ENCODE measurements at regions not wholly inside any gene's neighbourhood (a gene's known extent, or its start where the extent isn't known, plus 50 kb on each side); places are given as distances from the start of the nearest gene placed in this dataset.

GRCh38 chr9:31637265-31637664, 747.2 kb upstream of the ACO1 start:
- TF ChIP-seq POLR2AphosphoS5 (IDR thresholded peaks at IDR 0.05; ENCODE audit: control insufficient read depth, insufficient read depth, low read depth, low read length) (no peak), CTCF (IDR thresholded peaks at IDR 0.05 in 2 of 3, conservative IDR thresholded peaks at IDR 0.05 in 1 of 3; ENCODE audit: insufficient read depth in 2 of 3, low read depth in 1 of 3, low read length in 3 of 3) (no peak), GABPB1 (CRISPR knock-in tag; IDR thresholded peaks at IDR 0.05) (no peak), SP1 (CRISPR knock-in tag; IDR thresholded peaks at IDR 0.05) (no peak), USF1 (CRISPR knock-in tag; IDR thresholded peaks at IDR 0.05) (no peak), HMGXB4 (CRISPR knock-in tag; IDR thresholded peaks at IDR 0.05) (no peak), FOXJ3 (CRISPR knock-in tag; IDR thresholded peaks at IDR 0.05) (no peak), RFX5 (IDR thresholded peaks at IDR 0.05; ENCODE audit: low read depth, low read length) (no peak), ZNF407 (IDR thresholded peaks at IDR 0.05; ENCODE audit: low read depth) (no peak), NONO (IDR thresholded peaks at IDR 0.05; ENCODE audit: low read depth in 2 of 2, low read length in 1 of 2) (no peak), THAP12 (CRISPR knock-in tag; IDR thresholded peaks at IDR 0.05) (no peak), ELF4 (CRISPR knock-in tag; IDR thresholded peaks at IDR 0.05) (no peak), HMG20A (CRISPR knock-in tag; conservative IDR thresholded peaks at IDR 0.05) (no peak)

Measured in K562 (cell line).